ENCODE measurements at regions not wholly inside any gene's neighbourhood (a gene's known extent, or its start where the extent isn't known, plus 50 kb on each side); places are given as distances from the start of the nearest gene placed in this dataset.
A peak's percentile ranks its signal among the peaks of the same experiment; 100 is the strongest.

DNA sequence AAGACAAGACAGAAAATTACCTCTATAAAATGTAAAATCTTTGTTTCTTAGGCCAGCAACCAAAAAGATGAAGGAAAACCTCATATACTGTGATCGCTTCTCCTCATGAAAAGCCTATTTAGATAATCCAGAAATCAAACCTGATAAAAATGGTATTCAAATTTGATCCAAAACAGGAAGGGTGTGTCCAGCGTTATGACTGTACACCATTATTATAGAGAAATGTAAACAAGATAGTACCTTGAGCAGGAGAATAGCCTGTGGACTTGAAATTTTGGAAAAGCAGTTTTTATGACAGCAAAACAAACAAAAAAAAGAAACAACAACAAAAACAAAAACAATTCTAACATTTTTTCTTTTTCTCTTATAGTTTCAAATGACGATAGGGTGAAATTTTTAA, 1382.8 kb upstream of the CDH9 start:
- Histone ChIP-seq H3K4me1 (ENCODE audit: control insufficient read depth, insufficient read depth, low read length) (no peaks in the 10 kb centered on the region), H3K36me3 (ENCODE audit: control insufficient read depth, insufficient read depth, low read length) (no peaks in the 10 kb centered on the region), H3K4me3 (ENCODE audit: low read depth, low read length) (no peak overlapping the region), H3K27ac (ENCODE audit: low read depth, low read length) (no peak overlapping the region), H3K9me3 (ENCODE audit: control insufficient read depth, insufficient read depth, low read length) (no peaks in the 10 kb centered on the region), H3K27me3 (ENCODE audit: control insufficient read depth, insufficient read depth, low read length) (no peaks in the 10 kb centered on the region)
- no peak for DNase-seq (ENCODE audit: low read depth in 4 of 6, low spot score in 6 of 6)
- no CpG with 5 or more reads among the region's 3 CpGs for WGBS (ENCODE audit: insufficient coverage)

DNA sequence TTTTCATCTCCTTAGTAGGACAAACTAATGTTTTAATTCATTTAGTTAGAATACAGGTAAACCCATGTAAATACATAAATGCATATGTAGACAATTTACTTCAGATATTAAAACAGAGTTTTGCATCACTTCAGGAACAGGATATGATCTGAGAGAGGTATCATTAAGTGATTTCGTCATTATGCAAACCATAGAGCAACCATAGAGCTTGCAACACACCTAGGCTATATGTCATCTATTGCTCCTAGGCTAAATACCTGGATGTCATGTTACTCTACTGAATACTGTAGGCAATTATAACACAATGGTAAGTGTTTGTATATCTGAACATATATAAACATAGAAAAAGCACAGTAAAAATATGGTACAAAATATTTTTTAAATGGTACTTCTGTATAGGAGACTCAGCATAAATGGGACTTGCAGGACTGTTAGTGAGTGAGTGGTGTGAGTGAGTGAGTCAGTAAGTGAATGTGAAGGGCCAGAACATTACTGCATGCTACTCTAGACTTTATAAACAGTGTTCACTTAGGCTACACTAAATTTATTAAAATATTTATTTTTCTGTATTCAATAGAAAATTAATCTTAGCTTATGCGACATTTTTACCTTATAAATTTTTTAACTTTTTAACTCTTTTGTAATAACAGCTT, 1377.5 kb upstream of the CDH9 start:
- Histone ChIP-seq H3K4me1 (ENCODE audit: control insufficient read depth, insufficient read depth, low read length) (no peaks in the 10 kb centered on the region), H3K9me3 (ENCODE audit: control insufficient read depth, insufficient read depth, low read length) (no peaks in the 10 kb centered on the region), H3K27ac (ENCODE audit: low read depth, low read length) (no peak overlapping the region), H3K4me3 (ENCODE audit: low read depth, low read length) (no peak overlapping the region), H3K27me3 (ENCODE audit: control insufficient read depth, insufficient read depth, low read length) (no peaks in the 10 kb centered on the region), H3K36me3 (ENCODE audit: control insufficient read depth, insufficient read depth, low read length) (no peaks in the 10 kb centered on the region)
- WGBS (ENCODE audit: insufficient coverage), result 80% methylated on average over 1 of the region's 2 CpGs
- DNase-seq (ENCODE audit: low read depth in 4 of 6, low spot score in 6 of 6), result no peak

DNA sequence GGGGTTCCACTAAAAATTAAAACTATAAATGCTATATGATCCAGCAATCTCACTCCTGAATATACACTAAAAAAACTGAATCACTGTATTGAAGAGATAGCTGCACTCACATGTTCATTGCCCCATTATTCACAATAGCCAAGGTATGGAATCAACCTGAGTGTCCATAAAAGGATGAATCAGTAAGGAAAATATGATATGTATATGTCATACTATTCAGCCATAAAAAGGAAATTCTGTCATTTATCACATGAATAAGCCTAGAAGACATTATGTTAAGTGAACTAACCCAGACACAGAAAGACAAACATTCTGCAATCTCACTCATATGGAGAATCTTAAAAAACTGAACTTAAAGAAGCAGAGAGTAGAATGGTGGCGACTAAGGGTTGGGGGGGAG, 1376.2 kb upstream of the CDH9 start:
- Histone ChIP-seq H3K9me3 (ENCODE audit: control insufficient read depth, insufficient read depth, low read length) (no peaks in the 10 kb centered on the region), H3K4me1 (ENCODE audit: control insufficient read depth, insufficient read depth, low read length) (no peaks in the 10 kb centered on the region), H3K4me3 (ENCODE audit: low read depth, low read length) (no peak overlapping the region), H3K36me3 (ENCODE audit: control insufficient read depth, insufficient read depth, low read length) (no peaks in the 10 kb centered on the region), H3K27ac (ENCODE audit: low read depth, low read length) (no peak overlapping the region), H3K27me3 (ENCODE audit: control insufficient read depth, insufficient read depth, low read length) (no peaks in the 10 kb centered on the region)
- WGBS (ENCODE audit: insufficient coverage), result no CpG with 5 or more reads among the region's 1 CpG
- DNase-seq (ENCODE audit: low read depth in 4 of 6, low spot score in 6 of 6), result no peak

DNA sequence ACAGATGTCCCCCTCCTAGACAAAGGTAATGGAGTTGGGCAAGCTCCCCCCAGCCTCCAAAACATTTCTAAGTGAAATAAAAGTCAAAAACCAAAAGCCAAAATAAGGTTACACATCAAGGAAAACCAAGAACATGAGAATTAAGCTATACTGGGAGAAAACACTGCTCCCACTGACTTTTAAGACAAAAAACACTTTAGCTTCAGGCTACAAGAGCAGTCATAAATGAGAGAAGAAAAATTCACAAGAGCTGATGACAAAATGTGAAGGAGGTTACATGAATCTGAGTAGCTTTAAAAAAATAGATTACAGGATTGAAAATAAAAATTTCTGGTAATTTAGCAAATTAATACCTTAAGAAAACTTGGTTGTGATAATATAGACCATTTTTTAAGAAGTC, 1370.3 kb upstream of the CDH9 start:
- Histone ChIP-seq H3K9me3 (ENCODE audit: control insufficient read depth, insufficient read depth, low read length) (no peaks in the 10 kb centered on the region), H3K4me3 (ENCODE audit: low read depth, low read length) (no peak overlapping the region), H3K36me3 (ENCODE audit: control insufficient read depth, insufficient read depth, low read length) (peaks cover 2% of the 10 kb centered on the region), H3K27ac (ENCODE audit: low read depth, low read length) (no peak overlapping the region), H3K27me3 (ENCODE audit: control insufficient read depth, insufficient read depth, low read length) (no peaks in the 10 kb centered on the region), H3K4me1 (ENCODE audit: control insufficient read depth, insufficient read depth, low read length) (no peaks in the 10 kb centered on the region)
- DNase-seq (ENCODE audit: low read depth in 4 of 6, low spot score in 6 of 6), result no peak

DNA sequence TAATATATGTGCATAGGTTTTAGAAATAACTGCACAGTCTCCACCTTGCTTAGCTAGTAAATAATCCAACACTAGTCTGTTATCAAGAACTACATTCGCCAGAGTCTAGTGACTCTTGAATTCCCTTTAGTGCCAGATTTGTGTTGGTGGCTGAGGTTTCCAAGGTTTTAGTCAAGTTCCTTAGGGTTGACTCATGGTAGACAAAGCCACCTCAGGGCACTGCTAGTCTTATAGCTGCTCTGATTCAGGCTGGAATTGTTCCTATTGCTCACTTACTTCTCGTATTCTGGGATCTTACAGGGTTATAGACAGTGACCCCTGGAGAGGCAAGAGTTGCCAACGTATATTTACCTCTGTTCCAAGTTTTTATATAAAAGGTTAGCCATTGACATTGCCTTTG, 1369.8 kb upstream of the CDH9 start:
- no peak for DNase-seq (ENCODE audit: low read depth in 4 of 6, low spot score in 6 of 6)
- no peaks in the 10 kb centered on the region for H3K4me1 ChIP-seq (ENCODE audit: control insufficient read depth, insufficient read depth, low read length)
- 60% methylated on average over 1 of the region's 3 CpGs for WGBS (ENCODE audit: insufficient coverage)
- no peaks in the 10 kb centered on the region for H3K27me3 ChIP-seq (ENCODE audit: control insufficient read depth, insufficient read depth, low read length)
- peaks cover 2% of the 10 kb centered on the region for H3K36me3 ChIP-seq (ENCODE audit: control insufficient read depth, insufficient read depth, low read length)
- no peak overlapping the region for H3K4me3 ChIP-seq (ENCODE audit: low read depth, low read length)
- no peaks in the 10 kb centered on the region for H3K9me3 ChIP-seq (ENCODE audit: control insufficient read depth, insufficient read depth, low read length)
- H3K27ac ChIP-seq (ENCODE audit: low read depth, low read length), result no peak overlapping the region

DNA sequence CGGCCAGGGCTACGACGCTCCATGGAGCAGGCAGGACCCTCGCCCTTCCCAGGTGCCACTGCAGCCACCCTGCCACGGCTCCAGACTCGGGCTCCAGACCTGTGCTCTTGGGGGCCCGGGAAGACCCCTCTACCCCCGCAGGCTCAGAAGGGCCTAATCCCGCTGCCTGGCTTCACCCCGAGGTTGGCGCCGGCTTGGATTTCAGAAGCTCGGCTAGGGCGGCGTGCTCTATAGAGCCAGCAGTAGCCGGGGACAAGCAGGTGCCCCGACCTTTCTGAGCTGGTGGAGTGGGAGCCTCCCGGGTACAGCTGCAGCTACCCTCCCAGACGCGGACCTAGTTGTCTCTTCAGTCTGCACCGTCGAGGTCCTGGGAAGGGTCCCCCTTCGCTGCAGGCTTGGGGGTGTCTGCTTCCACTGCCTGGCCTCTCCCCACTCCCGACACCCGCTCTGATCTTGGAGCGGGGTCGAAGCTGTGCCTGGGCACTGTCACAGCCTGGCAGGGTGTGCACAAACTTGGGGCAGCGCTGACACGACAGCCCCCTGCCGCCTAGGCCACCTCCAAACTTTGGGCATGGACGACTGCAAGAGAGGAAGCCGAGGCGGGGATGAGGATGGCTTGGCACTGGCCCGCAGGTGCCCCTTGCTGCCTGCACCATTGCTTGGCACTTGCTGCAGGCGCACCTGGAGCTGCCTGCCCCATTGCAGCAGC, 1366.1 kb upstream of the CDH9 start:
- no peaks in the 10 kb centered on the region for H3K27me3 ChIP-seq (ENCODE audit: control insufficient read depth, insufficient read depth, low read length)
- 93% methylated on average over 35 of the region's 35 CpGs for WGBS (ENCODE audit: insufficient coverage)
- H3K9me3 ChIP-seq (ENCODE audit: control insufficient read depth, insufficient read depth, low read length), result no peaks in the 10 kb centered on the region
- H3K27ac ChIP-seq (ENCODE audit: low read depth, low read length), result no peak overlapping the region
- H3K4me3 ChIP-seq (ENCODE audit: low read depth, low read length), result no peak overlapping the region
- H3K36me3 ChIP-seq (ENCODE audit: control insufficient read depth, insufficient read depth, low read length), result peaks cover 2% of the 10 kb centered on the region
- DNase-seq (ENCODE audit: low read depth in 4 of 6, low spot score in 6 of 6), result no peak
- H3K4me1 ChIP-seq (ENCODE audit: control insufficient read depth, insufficient read depth, low read length), result no peaks in the 10 kb centered on the region

DNA sequence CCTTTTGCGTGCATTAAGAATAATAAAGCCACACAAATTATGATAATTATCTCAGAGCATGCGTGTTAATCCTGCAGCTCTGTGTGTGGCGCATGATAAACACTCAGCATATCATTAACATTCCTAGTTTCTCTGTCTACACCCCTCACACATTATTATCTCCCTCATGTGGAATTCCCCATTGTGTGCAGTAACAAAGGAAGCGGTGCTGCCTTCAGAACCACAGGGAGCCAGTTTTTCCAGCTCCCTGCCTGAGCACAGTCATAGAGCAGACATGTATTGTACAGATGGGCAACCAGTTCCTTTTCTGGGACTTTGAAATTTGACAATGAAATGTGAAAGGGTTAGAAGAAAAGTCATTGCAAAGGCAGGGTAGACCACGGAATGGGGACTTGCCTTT, 1365.5 kb upstream of the CDH9 start:
- H3K27ac ChIP-seq (ENCODE audit: low read depth, low read length), result no peak overlapping the region
- H3K4me1 ChIP-seq (ENCODE audit: control insufficient read depth, insufficient read depth, low read length), result no peaks in the 10 kb centered on the region
- WGBS (ENCODE audit: insufficient coverage), result 42% methylated on average over 4 of the region's 5 CpGs
- no peaks in the 10 kb centered on the region for H3K27me3 ChIP-seq (ENCODE audit: control insufficient read depth, insufficient read depth, low read length)
- H3K4me3 ChIP-seq (ENCODE audit: low read depth, low read length), result no peak overlapping the region
- no peaks in the 10 kb centered on the region for H3K9me3 ChIP-seq (ENCODE audit: control insufficient read depth, insufficient read depth, low read length)
- H3K36me3 ChIP-seq (ENCODE audit: control insufficient read depth, insufficient read depth, low read length), result peaks cover 2% of the 10 kb centered on the region
- peak in 1 of 6 donors; percentile 8 for DNase-seq (ENCODE audit: low read depth in 4 of 6, low spot score in 6 of 6)

DNA sequence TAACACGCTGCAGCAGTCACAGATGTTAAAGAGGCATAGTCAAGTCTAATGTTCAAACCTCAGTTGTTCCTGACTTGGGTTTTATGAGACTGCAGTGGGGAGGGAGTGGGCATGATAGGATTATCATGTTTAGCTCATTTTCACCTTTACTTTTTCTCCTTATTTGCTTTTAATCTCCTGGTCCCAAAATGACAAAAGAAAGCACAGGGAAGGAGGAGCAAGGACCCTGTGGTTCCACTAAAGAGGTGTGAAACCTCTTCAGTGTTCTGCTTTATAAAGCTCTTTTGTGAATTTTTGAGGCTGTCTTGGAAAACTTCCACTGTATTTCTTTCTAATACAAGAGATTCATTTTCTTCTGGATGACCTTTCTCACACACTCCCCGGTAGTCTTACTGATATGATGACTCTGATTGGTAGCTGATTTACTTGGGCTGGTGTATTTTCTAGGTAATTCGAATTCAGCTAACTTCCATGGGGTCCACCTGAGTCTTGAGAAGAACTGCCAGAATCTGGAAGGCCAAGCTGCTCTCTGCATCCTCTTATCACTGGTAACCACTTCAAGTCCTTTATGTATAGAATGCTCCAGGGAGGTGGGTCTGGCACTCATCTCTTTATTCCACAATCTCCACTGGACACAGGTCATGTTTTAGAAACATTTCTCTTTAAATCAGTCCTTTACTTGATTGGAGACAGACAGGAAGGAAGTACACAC, 1364.4 kb upstream of the CDH9 start:
- Histone ChIP-seq H3K27me3 (ENCODE audit: control insufficient read depth, insufficient read depth, low read length) (no peaks in the 10 kb centered on the region), H3K9me3 (ENCODE audit: control insufficient read depth, insufficient read depth, low read length) (no peaks in the 10 kb centered on the region), H3K36me3 (ENCODE audit: control insufficient read depth, insufficient read depth, low read length) (peaks cover 2% of the 10 kb centered on the region), H3K4me3 (ENCODE audit: low read depth, low read length) (no peak overlapping the region), H3K4me1 (ENCODE audit: control insufficient read depth, insufficient read depth, low read length) (no peaks in the 10 kb centered on the region), H3K27ac (ENCODE audit: low read depth, low read length) (no peak overlapping the region)
- DNase-seq (ENCODE audit: low read depth in 4 of 6, low spot score in 6 of 6), result no peak
- WGBS (ENCODE audit: insufficient coverage), result 100% methylated on average over 1 of the region's 3 CpGs

DNA sequence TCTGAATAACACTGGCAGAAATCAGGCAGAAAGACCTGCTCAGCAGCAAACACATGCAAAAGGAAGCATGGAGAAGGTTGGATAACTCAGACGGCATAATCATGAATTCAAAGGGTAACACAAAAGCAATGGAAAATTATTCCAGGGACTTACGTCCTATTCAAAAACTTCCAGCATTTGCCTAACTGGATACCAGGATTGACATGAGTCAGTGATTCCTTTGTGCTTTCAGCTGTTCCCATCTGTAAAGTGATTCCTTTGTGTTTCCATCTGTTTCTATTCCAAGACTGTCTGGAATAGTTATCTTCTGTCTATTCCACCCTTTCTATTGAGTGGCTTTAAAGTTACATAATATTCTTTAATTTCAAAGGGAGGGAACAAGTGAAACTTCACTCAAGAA, 1361.7 kb upstream of the CDH9 start:
- WGBS (ENCODE audit: insufficient coverage), result 56% methylated on average over 1 of the region's 2 CpGs

DNA sequence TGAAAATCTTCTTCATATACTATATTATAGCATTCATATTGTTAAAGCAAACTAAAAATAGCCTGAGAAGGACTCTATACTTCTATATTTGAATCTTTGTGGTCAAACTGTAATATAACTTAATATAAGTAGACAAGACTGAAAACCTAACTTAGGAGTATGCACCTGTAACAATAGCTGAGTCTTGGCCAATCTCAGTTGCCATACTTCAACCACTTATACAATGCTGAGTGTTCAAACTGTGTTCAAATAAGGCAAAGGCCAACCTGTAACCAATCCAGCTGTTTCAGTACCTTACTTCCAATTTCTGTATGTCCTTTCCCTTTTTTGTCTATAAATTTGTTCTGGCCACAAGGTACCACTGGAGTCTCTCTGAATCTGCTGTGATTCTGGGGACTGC, 1360.8 kb upstream of the CDH9 start:
- DNase-seq (ENCODE audit: low read depth in 4 of 6, low spot score in 6 of 6), result no peak
- Histone ChIP-seq H3K27me3 (ENCODE audit: control insufficient read depth, insufficient read depth, low read length) (no peaks in the 10 kb centered on the region), H3K4me1 (ENCODE audit: control insufficient read depth, insufficient read depth, low read length) (no peaks in the 10 kb centered on the region), H3K36me3 (ENCODE audit: control insufficient read depth, insufficient read depth, low read length) (peaks cover under 1% of the 10 kb centered on the region), H3K9me3 (ENCODE audit: control insufficient read depth, insufficient read depth, low read length) (no peaks in the 10 kb centered on the region), H3K27ac (ENCODE audit: low read depth, low read length) (no peak overlapping the region), H3K4me3 (ENCODE audit: low read depth, low read length) (no peak overlapping the region)

More for the DNA sequence above, 1361.7 kb upstream of the CDH9 start:
- Histone ChIP-seq H3K27ac (ENCODE audit: low read depth, low read length) (no peak overlapping the region), H3K36me3 (ENCODE audit: control insufficient read depth, insufficient read depth, low read length) (peaks cover 2% of the 10 kb centered on the region), H3K27me3 (ENCODE audit: control insufficient read depth, insufficient read depth, low read length) (no peaks in the 10 kb centered on the region), H3K9me3 (ENCODE audit: control insufficient read depth, insufficient read depth, low read length) (no peaks in the 10 kb centered on the region), H3K4me3 (ENCODE audit: low read depth, low read length) (no peak overlapping the region), H3K4me1 (ENCODE audit: control insufficient read depth, insufficient read depth, low read length) (no peaks in the 10 kb centered on the region)
- DNase-seq (ENCODE audit: low read depth in 4 of 6, low spot score in 6 of 6), result no peak

Data from spinal cord (tissue), 9 donors.